DMS 273 (cell line): ENCODE measurements at regions not wholly inside any gene's neighbourhood (a gene's known extent, or its start where the extent isn't known, plus 50 kb on each side); places are given as distances from the start of the nearest gene placed in this dataset.

Experiments
- DNase-seq: peaks from one replicate; lab custom pipeline; 2025; ENCODE audit not compliant: unreplicated experiment; lab: John Stamatoyannopoulos, UW

DNA sequence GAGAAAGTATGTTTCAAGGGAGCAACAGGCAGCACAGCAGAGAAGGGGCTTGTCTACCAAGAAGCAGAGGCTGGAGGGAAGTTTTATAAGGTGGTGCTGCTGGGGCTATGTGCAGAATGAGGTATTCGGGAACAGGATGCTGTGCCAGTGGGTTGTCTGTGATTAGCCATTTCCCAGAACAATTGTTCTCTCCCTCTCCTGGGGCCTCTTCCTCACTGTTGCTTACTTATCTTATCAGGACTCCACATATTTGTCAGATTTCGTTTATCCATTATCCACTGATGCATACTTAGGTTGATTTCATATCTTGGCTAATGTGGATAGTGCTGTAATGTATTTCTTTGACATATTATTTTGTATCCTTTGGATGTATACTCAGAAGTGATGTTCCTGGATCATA is 195.1 kb upstream of the RTL1 start:
- DNase-seq = no peak

GRCh38 chr14:101101456-101102056 is 198.0 kb upstream of the RTL1 start:
- no peak for DNase-seq

GRCh38 chr14:101102875-101103274 is 199.4 kb upstream of the RTL1 start:
- no peak for DNase-seq

GRCh38 chr14:101103321-101103901 is 199.9 kb upstream of the RTL1 start:
- DNase-seq = no peak

DNA sequence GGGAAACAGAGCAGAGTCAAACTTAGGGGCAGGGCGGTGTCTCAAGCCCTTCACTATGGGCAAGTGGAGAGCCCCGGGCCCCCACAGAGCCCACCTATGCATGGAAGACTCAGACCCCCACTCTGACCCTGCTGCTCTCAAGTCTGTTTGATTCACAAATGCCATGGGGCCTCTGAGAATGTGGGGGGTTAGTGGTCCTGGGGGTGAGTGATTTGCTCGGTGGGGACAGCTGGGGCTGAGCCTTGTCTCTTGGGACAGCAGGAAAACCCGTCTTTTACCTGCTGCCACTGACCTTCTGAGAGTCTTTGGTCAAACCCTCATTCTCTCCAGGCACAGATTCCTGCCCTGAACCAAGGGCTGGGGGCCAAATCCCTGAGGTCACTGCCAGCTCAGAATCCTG is 201.0 kb upstream of the RTL1 start:
- no peak for DNase-seq

- DNase-seq = no peak
These were observed 201.5 kb upstream of the RTL1 start for GRCh38 chr14:101105045-101105444.

DNA sequence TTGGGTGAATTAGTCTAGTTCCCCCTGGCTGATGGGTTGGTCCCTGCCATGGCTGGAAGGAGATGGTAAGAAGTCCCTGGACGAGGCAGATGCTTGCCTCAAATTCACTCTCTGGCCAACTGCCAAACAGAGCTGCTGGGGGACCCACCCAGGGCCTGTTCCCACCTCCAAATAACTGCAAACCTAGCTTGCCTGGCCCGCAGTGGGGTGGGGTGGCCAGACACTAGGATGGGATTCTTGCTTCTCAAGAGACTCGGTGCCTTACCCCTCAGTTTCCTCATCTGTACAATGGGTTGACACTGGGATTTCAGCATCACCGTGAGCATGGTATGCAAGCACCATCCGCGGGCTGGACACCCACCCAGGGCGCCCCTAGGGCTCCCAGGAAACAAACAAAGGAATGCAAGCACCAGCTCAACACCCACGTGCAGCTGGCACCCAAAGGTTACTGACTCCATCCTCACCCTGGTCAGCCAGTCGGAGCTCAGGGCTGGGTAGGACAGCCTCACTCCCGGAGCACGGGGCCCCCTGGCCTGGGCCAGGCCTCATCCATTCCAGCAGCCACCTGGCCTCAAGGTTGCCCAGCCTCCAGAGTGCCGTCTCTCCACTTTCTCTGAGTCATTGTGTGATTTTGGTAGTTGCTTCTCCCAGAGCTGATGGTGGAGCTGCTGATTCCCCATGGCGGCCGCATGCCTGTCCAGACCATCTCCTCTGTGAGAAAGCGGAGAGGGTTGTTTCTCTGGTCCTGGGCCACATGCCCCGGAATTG is 205.2 kb upstream of the RTL1 start:
- no peak for DNase-seq

DNA sequence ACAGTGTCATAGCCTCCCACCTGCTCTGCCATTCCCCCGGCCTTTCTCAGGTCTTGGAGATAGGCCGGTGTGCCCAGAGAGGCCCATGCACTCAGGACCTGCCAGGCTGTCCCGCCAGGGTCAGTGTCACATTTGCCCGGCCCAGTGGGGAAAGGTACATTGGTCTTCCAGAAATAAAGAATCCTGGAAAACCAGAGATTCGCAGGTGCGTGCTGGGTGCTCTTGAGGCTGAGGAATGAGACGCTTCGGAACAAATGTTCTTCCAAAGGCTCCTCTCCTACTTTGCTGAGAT is 205.8 kb upstream of the RTL1 start:
- no peak for DNase-seq

- no peak for DNase-seq
These were observed 206.6 kb upstream of the RTL1 start for GRCh38 chr14:101109981-101110728.

- no peak for DNase-seq
These were observed 207.5 kb upstream of the RTL1 start for GRCh38 chr14:101110729-101111619.

DNA sequence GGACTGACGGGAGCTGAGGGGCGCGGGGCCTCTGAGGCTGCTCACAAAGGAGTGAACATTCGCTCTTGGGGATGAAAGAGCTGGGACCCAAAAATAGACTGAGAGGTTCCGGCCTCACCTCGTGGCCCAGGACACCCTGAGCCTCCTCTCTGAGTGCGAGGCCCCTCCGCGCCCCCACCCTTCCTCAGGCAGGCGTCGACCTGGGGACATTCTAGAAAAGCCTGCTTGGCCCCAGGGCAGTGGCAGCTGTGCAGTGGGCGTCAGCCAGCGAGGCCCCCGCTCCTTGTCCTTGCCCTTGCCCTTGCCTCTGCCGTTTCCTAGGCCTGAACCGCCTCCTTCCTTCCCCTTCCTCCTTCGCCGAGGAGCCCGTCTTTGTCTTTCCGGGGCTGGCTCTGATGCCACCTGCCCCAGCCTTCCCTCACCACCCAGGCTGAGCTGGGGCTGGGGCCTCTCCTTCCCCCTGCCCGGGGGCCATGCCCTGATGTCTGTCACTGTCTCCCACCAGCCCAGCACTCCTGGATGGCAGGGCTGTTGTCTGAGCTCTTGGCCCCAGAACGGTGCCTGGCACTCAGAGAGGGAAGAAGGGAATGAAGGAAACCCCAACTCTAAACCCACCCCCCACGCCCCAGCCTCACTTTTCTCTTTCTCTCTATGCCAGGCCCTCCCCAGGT is 208.2 kb upstream of the RTL1 start:
- DNase-seq = no peak

DNA sequence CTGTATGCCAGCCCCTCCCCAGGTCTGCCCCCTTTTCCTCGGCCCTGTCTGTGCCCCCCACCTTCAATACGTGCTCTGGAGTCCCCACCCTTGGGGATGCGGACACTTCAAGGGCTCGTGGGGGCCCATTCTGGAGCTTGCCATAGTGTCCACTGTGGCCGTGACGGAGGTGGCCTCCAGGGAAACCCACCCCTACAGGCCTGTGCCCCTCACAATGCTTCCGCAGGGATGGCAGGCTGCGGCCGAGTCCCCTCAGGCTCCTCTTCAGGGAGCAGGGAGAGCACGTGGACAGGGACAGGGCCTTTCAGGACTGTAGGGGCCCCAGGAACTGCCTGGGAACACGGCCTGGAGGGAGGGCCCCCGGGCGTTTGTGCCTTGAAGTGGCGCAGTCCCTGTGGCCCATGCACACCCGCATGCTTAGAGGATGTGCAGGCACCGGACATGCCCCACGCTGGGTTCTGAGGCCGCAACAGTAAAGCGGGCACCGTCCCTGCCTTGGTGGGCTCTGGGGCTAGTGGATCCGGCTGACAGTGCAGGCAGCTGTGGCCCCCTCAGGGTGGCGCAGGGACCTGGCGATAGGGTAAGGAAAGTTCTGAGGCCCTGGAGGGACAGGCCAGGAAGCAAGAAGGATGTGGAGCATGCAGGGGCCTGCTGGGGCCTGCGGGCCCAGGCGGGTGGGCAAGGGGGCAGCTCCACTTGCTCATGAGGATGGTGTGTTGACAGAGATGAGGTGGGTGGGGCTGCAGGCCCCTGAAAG is 209.0 kb upstream of the RTL1 start:
- no peak for DNase-seq

DNA sequence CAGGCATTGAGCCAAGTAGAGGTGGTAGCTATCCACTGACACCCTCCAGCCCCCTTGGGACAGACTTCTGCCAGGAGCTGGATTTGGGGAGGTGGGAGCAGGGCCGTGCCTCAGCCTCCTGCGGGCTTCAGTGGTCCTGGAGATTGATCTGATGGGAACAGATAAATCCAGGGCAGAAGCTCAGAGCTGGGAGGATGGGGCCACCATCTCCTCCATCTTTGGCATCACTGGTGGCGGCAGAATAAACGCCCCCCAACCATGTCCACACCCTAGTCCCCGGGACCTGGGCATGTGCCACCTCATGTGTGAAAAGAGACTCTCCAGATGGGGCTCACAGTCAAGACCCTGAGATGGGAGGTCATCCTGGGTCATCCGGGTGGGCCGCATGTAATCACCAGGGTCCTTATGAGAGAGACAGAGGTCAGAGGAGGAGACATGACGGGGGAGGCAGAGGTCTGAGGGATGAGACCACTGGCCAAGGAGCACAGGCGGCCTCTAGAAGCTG is 209.6 kb upstream of the RTL1 start:
- DNase-seq = no peak

DNA sequence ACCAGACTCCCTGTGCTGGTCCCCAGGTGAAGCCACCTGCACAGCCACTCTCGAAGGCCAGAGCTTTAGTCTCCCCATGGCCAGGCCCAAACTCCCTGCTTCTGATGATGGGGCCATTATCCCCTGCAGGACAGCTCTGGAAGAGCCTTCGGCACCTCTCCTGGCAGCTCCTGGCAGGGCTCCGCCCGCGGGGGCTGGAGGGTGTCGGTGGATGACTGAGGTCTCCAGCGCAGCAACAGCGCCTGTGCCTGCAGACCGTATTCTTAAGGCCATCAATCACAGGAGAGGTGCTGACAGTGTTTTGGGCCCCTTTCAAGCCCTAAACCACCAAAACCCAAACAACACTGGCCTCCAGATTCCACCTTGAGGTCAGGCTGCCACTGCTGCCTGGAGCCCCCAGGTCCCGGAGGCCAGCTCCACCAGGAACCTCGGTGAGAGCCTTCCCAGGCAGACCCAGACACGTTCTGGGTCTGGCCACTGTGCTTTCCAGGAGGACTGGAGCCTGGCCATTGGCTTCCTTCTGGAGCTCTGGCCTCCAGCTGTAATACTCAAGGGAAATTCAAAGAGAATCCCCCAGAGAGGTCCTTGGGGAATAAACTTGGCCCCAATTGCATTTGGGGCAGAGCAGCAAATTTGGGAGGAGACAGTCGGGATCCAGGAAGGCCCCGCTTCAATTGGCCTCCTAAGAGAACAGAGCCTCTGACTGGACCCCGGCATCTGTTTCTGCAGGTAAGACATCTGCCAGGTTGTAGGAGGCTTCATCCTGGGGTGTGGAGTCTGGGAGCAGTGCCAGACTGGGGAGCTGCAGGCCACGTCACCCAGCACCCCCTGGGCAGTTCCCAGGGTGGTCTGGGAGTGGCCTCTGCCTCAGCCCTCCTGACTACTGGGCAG is 210.6 kb upstream of the RTL1 start:
- DNase-seq = no peak

- no peak for DNase-seq
These were observed 211.4 kb upstream of the RTL1 start for GRCh38 chr14:101114726-101115515.

- no peak for DNase-seq
These were observed 212.1 kb upstream of the RTL1 start for GRCh38 chr14:101115652-101116051.

- DNase-seq = no peak
These were observed 212.5 kb upstream of the RTL1 start for GRCh38 chr14:101116065-101116464.
